ENCODE measurements at regions not wholly inside any gene's neighbourhood (a gene's known extent, or its start where the extent isn't known, plus 50 kb on each side); places are given as distances from the start of the nearest gene placed in this dataset.

DNA sequence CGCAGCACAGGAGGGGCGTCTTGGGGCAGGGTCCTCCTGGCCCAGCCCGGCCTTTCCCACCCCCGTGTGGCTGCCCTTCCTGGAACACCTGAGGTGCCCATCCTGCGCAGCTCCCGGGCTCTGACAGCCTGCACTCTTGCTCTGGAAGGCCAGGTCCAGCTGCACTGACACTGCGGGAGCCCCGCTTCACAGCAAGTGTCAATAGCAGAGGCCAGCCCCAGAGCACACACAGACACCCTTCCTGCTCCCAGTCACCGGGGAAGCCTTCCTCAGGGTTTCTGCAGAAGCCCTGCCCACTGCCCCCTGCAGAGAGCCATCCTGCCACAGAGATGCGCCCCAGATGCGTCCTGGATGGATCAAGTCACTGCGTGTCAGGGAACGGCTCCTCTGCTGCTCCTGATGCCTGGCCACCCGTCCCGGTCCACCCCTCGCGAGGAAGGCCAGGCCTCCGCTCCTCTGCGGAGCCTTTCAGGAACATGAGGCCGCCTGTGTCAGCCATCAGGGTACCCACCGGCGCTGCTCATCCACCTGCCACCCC, 519.2 kb upstream of the MYT1L start:
- TF ChIP-seq, protein P1, sequence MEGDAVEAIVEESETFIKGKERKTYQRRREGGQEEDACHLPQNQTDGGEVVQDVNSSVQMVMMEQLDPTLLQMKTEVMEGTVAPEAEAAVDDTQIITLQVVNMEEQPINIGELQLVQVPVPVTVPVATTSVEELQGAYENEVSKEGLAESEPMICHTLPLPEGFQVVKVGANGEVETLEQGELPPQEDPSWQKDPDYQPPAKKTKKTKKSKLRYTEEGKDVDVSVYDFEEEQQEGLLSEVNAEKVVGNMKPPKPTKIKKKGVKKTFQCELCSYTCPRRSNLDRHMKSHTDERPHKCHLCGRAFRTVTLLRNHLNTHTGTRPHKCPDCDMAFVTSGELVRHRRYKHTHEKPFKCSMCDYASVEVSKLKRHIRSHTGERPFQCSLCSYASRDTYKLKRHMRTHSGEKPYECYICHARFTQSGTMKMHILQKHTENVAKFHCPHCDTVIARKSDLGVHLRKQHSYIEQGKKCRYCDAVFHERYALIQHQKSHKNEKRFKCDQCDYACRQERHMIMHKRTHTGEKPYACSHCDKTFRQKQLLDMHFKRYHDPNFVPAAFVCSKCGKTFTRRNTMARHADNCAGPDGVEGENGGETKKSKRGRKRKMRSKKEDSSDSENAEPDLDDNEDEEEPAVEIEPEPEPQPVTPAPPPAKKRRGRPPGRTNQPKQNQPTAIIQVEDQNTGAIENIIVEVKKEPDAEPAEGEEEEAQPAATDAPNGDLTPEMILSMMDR (IDR thresholded peaks at IDR 0.05) = no peak
- TF ChIP-seq POLR2A (IDR thresholded peaks at IDR 0.05) = no peak
